Activated CD8-positive, alpha-beta memory T cell treated with anti-CD3 and anti-CD28 coated beads for 4 hours (primary cell): ENCODE measurements at regions not wholly inside any gene's neighbourhood (a gene's known extent, or its start where the extent isn't known, plus 50 kb on each side); places are given as distances from the start of the nearest gene placed in this dataset.

Experiments used
- DNase-seq, 2 donors: peaks; one replicate each; pipeline ENCODE4 v3.0.0-alpha.2; 2020; ENCODE audit warnings: low read depth in 2 of 2

DNA sequence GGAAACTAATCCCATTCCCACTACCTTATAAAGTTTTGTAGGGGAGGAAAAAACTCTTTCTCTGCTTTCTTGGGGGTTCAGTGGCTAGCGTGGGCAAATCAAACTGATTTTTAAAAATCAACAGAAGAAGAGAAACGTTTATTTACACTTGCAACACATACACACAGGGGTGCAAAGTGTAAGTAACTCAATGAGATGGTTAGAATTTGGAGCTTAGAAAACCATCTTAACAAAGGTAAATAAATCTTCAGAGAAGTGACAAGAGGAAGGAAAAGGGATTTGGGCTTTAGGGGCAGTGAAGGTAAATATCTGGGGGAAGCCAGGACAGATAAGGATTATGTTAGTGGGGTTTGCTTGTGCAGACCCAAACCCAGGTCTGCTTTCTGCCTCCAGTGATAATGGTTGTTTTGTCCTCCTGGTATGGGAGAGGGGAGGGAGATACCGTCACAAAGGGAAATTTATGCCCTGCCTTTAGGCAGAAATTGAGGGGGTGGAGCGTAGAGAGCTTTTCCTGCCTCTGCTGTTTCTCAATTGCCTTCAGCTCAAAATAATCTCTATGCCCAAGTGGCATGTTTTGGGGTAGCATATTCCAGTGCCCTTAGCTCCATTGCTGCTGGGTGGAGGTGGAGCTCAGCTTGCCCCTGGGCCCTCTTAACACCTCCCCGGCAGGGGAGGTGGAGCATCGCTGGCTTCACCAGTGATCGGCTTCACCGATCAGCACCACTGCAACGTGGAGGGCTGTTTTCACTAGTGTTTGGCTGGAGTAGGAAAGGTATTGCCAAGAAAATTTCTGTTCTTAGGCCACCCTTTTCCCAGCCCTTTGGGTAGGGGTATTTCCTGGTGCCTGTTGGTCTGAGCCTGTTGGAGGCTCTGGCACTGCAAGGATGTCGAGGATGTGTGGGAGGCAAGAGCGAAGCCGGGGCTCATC is 92.2 kb downstream of the TEX51 start:
- no peak for DNase-seq

DNA sequence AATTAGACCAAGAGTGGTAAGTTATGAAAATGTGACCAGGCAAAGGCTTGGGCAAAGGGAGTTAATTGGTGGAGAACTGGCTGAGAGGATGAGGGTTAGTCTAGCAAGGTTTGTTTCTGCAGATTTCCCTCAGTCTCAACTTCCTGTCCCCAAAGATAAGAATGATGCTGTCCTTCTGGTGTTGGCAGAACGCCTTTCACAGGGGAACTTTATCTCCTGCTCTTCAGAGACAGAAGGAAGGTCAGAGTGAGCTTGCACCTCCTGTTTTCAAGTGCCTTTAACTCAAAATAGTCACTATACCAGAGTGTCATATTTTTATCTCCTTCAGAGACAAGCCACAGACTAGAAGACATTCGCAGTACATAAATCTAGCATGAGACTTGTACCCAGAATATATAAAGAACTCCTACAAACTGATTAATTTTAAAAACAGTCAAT is 95.7 kb downstream of the TEX51 start:
- DNase-seq: no peak

DNA sequence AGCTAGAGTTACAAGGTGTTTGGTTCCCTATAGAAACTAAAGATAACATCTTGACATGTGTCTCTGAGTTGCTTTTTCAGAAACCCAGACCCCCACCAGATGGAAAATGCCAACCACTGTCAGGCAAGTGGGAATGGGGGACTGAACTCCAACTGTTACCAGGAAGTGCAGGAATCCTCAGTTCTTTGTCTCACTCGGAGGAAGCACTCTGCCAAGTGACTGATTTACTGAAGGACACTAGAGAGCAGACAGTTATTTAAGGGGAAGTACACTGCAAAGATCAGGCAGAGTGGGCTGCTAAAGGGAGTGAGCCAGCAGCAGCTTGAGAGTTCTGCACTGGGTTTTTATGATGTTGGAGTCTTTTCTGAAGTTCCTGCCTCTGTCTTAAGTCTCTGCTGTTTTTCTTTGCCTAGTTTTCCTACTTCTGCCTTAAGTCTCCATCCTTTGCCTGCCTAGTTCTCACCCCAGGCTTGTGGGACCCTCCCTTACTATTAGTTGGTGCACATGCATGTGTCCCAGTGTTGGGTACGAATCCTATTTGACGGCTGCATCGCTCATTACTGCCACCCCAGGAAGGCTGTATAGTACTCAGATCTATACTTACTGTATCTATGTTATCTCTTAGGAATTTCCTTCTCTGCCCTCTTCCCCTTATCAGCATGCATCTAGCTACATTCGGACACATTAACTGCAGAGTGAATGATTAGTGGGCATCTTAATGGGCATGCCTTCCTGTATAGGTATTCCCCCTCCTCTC is 97.1 kb downstream of the TEX51 start:
- DNase-seq: no peak

DNA sequence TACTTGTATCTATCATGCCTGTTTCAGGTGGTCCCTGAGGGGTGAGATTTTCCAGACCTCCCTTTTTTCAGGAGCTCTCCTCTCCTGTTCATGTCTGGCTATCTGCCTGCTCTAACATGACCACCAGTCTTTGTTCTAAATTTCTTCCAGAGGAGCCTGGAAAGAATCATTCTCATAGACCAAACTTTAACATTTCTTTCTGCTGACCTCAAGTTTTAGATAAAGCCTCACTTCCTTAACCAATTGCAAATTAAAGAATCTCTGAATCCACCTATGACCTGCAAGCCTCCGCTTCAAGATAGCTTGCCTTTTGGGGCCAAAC is 97.6 kb downstream of the TEX51 start:
- no peak for DNase-seq
